OCI-LY1 (cell line): ENCODE measurements at regions not wholly inside any gene's neighbourhood (a gene's known extent, or its start where the extent isn't known, plus 50 kb on each side); places are given as distances from the start of the nearest gene placed in this dataset.

Experiments used
- EZH2 ChIP-seq: fragments of 200-600 bp; sonication (generic), shearing (Covaris generic); IDR thresholded peaks from 2 replicates; pipeline ENCODE4 v1.8.0; 2017; ENCODE audit warnings: borderline replicate concordance, mixed run types, mild to moderate bottlenecking, antibody characterized with exemption, low read length, moderate library complexity, mixed read lengths
- TF ChIP-seq, protein P1 (sequence below): fragments of 200-600 bp; sonication (generic), shearing (Covaris generic); IDR thresholded peaks from 2 replicates; pipeline ENCODE4 v1.5.1; 2017; ENCODE audit warnings: mild to moderate bottlenecking, antibody characterized with exemption, low read length, moderate library complexity, mixed read lengths

DNA sequence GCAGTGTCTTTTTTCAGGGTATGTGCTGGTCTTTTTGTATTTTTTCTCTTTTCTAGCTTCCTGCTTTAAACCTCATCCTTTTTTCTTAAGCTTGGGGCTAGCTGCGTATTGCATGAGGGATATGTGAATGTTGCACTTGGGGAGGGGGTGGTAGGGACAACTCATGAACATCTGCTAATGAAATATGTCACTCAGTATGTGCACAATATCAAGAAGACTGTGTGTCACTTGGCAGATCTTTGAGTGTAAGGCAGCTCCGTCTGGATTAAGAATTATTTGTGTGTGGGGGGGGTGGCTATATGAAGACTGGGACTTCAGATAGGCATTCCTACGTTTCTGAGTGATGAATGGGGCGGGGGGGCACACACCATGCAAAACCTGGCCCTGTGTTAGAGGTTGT is 170.4 kb upstream of the CACNA1E start:
- TF ChIP-seq, protein P1, sequence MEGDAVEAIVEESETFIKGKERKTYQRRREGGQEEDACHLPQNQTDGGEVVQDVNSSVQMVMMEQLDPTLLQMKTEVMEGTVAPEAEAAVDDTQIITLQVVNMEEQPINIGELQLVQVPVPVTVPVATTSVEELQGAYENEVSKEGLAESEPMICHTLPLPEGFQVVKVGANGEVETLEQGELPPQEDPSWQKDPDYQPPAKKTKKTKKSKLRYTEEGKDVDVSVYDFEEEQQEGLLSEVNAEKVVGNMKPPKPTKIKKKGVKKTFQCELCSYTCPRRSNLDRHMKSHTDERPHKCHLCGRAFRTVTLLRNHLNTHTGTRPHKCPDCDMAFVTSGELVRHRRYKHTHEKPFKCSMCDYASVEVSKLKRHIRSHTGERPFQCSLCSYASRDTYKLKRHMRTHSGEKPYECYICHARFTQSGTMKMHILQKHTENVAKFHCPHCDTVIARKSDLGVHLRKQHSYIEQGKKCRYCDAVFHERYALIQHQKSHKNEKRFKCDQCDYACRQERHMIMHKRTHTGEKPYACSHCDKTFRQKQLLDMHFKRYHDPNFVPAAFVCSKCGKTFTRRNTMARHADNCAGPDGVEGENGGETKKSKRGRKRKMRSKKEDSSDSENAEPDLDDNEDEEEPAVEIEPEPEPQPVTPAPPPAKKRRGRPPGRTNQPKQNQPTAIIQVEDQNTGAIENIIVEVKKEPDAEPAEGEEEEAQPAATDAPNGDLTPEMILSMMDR = no peak
- TF ChIP-seq EZH2 = no peak
